ENCODE measurements at regions not wholly inside any gene's neighbourhood (a gene's known extent, or its start where the extent isn't known, plus 50 kb on each side); places are given as distances from the start of the nearest gene placed in this dataset.

DNA sequence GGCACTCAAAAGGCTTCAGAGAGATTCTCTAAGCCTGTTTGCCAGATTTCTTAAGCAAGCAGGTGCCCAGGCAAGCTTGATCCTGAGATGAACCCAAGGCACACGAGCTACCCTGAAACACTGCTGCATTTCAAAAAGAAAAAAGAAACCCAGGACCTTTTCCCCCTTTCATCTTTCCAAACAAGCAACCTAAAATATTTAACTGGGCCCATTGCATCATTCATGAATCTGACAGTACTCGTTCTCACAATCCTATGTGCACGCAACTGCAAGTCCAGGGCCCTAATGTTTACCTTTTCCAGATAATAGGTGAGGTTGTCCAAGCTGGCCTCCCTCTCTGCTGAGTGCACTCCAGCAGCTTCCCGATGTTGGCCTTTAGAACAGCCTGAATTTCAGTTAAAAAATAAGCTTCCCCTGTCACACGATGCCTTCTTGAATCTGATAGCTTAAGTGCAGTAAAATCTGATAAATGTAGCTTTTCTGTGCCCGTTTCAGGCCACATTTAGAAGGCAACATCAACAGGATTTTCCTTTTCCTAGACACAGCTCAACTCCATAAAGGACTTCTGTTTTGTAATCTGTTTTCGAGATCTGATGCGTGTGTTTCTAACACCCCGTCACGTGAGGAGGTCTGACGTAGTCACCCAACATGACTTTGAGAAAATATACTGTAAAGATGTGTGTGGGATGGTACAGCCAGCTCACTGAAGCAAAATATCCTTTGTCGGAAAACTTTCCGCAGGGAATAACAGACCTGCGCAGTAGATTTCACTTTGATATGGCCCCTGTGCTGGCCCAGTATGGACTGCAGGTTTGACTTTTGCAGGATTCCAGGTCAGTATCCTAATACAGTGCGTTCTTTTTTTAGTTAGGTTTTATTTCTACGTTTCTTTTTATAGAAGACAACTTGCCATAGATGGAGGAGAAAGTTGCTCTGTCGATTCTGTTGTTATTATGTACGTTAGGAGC, 55.1 kb upstream of the RASA2 start:
- peaks cover 9% of the 10 kb centered on the region for H3K36me3 Mint-ChIP-seq (ENCODE audit: low read depth)
- no peaks in the 10 kb centered on the region for H3K9me3 Mint-ChIP-seq
- TF ChIP-seq, protein P1, sequence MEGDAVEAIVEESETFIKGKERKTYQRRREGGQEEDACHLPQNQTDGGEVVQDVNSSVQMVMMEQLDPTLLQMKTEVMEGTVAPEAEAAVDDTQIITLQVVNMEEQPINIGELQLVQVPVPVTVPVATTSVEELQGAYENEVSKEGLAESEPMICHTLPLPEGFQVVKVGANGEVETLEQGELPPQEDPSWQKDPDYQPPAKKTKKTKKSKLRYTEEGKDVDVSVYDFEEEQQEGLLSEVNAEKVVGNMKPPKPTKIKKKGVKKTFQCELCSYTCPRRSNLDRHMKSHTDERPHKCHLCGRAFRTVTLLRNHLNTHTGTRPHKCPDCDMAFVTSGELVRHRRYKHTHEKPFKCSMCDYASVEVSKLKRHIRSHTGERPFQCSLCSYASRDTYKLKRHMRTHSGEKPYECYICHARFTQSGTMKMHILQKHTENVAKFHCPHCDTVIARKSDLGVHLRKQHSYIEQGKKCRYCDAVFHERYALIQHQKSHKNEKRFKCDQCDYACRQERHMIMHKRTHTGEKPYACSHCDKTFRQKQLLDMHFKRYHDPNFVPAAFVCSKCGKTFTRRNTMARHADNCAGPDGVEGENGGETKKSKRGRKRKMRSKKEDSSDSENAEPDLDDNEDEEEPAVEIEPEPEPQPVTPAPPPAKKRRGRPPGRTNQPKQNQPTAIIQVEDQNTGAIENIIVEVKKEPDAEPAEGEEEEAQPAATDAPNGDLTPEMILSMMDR (IDR thresholded peaks at IDR 0.05; ENCODE audit: unreplicated experiment in 3 of 3): no peak
- no peaks in the 10 kb centered on the region for H3K27me3 Mint-ChIP-seq (ENCODE audit: low read depth)
- peak overlapping the region in 1 of 3 experiments; percentile 23 for H3K4me3 Mint-ChIP-seq
- H3K27ac Mint-ChIP-seq: peak overlapping the region; percentile 88 to 93 (median 92)
- H3K4me1 Mint-ChIP-seq: peaks cover 36% of the 10 kb centered on the region

DNA sequence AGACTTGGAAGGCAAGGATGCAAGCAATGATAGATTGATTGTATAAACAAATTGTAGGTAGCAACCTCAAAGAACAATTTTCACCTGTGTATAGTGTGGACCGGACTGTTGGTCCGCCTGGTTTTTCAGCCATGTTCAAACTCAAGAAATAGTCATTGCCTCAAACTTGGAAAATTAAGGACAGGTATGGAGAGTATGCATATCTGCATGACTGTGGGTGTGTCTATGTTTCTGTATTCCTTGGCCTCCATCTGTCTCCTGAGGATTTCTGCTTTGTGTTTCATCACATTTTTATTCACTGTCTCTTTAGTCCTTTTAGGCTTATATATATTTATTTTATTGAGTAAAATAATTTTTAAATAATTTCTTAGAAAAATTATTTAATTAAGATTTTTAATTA, 53.9 kb upstream of the RASA2 start:
- Mint-ChIP-seq H3K27ac (peak overlapping the region in 2 of 3 experiments; percentile 88 to 93), H3K36me3 (ENCODE audit: low read depth) (peaks cover 9% of the 10 kb centered on the region), H3K4me3 (no peak overlapping the region), H3K9me3 (no peaks in the 10 kb centered on the region), H3K4me1 (peaks cover 29% of the 10 kb centered on the region), H3K27me3 (ENCODE audit: low read depth) (no peaks in the 10 kb centered on the region)
- TF ChIP-seq, protein P1 (IDR thresholded peaks at IDR 0.05; ENCODE audit: unreplicated experiment in 3 of 3): no peak

DNA sequence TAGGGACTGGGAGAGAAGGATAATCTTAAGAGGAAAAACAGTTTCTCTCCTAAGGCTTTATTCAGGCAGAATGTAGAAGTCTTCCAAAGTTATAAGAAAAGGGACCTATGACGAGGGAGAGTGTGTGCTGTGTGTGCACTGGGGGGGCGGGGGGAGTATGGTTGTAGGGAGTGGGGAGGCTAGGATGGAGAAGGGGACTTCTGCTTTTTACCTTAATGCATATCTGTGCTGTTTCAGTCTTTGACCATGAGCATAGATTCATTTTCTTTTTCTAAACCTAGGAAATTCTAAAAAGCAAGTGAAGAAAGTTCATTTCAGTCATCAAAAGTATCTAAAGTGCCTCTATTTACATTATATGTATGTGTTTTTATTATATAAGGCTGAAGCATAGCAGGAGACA, 52.6 kb upstream of the RASA2 start:
- H3K27ac Mint-ChIP-seq: peak overlapping the region in 1 of 3 experiments; percentile 30
- TF ChIP-seq, protein P1 (IDR thresholded peaks at IDR 0.05; ENCODE audit: unreplicated experiment in 3 of 3): no peak
- peaks cover 15% of the 10 kb centered on the region for H3K36me3 Mint-ChIP-seq (ENCODE audit: low read depth)
- no peak overlapping the region for H3K4me3 Mint-ChIP-seq
- H3K9me3 Mint-ChIP-seq: no peaks in the 10 kb centered on the region
- H3K4me1 Mint-ChIP-seq: peaks cover 36% of the 10 kb centered on the region
- no peaks in the 10 kb centered on the region for H3K27me3 Mint-ChIP-seq (ENCODE audit: low read depth)

DNA sequence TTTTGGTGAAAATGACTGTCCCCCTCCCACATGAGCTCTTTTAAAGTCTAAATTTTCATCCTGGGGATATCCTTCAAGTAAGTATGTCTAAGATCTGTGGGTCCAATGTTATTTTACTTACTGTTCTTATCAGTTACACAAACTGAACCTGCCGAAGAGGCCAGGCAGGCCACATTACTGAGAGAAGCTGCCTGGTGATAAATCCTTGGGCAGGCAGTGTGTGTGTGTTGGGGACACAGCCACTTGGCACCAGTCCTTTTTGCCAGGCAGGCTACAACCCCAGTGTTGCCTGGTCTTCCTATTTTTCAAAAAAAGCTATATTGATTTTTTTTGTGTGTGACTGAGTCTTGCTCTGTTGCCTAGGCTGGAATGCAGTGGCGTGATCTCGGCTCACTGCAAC, 50.6 kb upstream of the RASA2 start:
- Mint-ChIP-seq H3K27me3 (ENCODE audit: low read depth) (no peaks in the 10 kb centered on the region), H3K36me3 (ENCODE audit: low read depth) (peaks cover 13% of the 10 kb centered on the region), H3K9me3 (no peaks in the 10 kb centered on the region), H3K27ac (peak overlapping the region; percentile 42 to 90 (median 77)), H3K4me3 (no peak overlapping the region), H3K4me1 (peaks cover 46% of the 10 kb centered on the region)
- TF ChIP-seq, protein P1 (IDR thresholded peaks at IDR 0.05; ENCODE audit: unreplicated experiment in 3 of 3): no peak

All from nephron (organoid).